ENCODE measurements at regions not wholly inside any gene's neighbourhood (a gene's known extent, or its start where the extent isn't known, plus 50 kb on each side); places are given as distances from the start of the nearest gene placed in this dataset.

DNA sequence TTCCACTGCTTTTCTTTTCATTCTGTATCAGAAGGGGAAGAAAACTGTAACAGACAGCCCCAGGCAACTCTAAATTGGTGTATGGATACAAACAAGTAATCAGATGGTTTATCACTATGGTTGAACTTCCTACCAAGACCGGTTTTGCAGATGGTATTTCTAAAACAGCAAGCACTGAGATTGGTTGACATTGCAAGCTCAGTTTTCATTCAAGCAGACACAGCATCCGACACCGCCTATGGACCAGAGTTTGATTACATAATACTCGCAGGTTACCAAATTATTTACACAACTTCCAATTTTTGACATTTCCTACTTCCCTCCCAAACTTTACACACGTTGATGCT is 209.9 kb downstream of the ALDH8A1 start:
- H3K9me3 ChIP-seq, result no peaks in the 10 kb centered on the region
- peaks cover 39% of the 10 kb centered on the region for H3K4me1 ChIP-seq
- FAIRE-seq (no peak), DNase-seq (ENCODE audit: low read depth in 1 of 2, low spot score in 1 of 2) (no peak), ATAC-seq (no peak; a peak in 1 of 6 replicates)
- CTCF ChIA-PET, result interaction anchor here (0.6 to 1.3 kb wide), 5 partner anchors 14 to 272 kb away, joined by 3 to 5 read pairs (median 3); no protein-coding TSS in a partner anchor
- POLR2A ChIA-PET, result no interaction called here
- TF ChIP-seq E2F6 (IDR thresholded peaks at IDR 0.05; ENCODE audit: borderline replicate concordance, low read depth) (no peak), CEBPB (IDR thresholded peaks at IDR 0.05) (peak; percentile 42 to 43; a peak in 2 of 4 replicates)
- H3K4me2 ChIP-seq, result peak overlapping the region; percentile 62
- H3K4me3 ChIP-seq, result no peak overlapping the region
- peak overlapping the region; percentile 67 to 82 for H3K27ac ChIP-seq
- WGBS (ENCODE audit: missing lambda C conversion rate), result 26% methylated on average over 5 of the region's 5 CpGs

GRCh38 chr6:134739299-134740026 is 210.4 kb downstream of the ALDH8A1 start:
- Histone ChIP-seq H3K4me3 (no peak overlapping the region), H3K4me1 (peaks cover 40% of the 10 kb centered on the region), H3K4me2 (peak overlapping the region; percentile 62), H3K9me3 (no peaks in the 10 kb centered on the region), H3K27ac (peak overlapping the region; percentile 67 to 82)
- ChIA-PET CTCF (interaction anchor here (0.6 to 1.3 kb wide), 2 partner anchors 14 to 272 kb away, joined by 3 read pairs; no protein-coding TSS in a partner anchor), POLR2A (no interaction called here)
- FAIRE-seq (no peak), ATAC-seq (peak in 1 of 2 experiments; percentile 26; a peak in 1 of 6 replicates), DNase-seq (ENCODE audit: low read depth in 1 of 2, low spot score in 1 of 2) (no peak)
- 65% methylated on average over 6 of the region's 6 CpGs for WGBS (ENCODE audit: missing lambda C conversion rate)
- TF ChIP-seq TFCP2L1 (CRISPR knock-in tag; IDR thresholded peaks at IDR 0.05), result no peak
- no peak for TF ChIP-seq USF2 (IDR thresholded peaks at IDR 0.05)
- no peak for TF ChIP-seq MYC (IDR thresholded peaks at IDR 0.05; ENCODE audit: borderline replicate concordance, low read length)
- no peak for TF ChIP-seq EHMT2 (IDR thresholded peaks at IDR 0.05; ENCODE audit: low read depth)
- TF ChIP-seq, protein P1, sequence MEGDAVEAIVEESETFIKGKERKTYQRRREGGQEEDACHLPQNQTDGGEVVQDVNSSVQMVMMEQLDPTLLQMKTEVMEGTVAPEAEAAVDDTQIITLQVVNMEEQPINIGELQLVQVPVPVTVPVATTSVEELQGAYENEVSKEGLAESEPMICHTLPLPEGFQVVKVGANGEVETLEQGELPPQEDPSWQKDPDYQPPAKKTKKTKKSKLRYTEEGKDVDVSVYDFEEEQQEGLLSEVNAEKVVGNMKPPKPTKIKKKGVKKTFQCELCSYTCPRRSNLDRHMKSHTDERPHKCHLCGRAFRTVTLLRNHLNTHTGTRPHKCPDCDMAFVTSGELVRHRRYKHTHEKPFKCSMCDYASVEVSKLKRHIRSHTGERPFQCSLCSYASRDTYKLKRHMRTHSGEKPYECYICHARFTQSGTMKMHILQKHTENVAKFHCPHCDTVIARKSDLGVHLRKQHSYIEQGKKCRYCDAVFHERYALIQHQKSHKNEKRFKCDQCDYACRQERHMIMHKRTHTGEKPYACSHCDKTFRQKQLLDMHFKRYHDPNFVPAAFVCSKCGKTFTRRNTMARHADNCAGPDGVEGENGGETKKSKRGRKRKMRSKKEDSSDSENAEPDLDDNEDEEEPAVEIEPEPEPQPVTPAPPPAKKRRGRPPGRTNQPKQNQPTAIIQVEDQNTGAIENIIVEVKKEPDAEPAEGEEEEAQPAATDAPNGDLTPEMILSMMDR (IDR thresholded peaks at IDR 0.05), result no peak
- no peak for TF ChIP-seq E2F6 (IDR thresholded peaks at IDR 0.05; ENCODE audit: borderline replicate concordance, low read depth)
- TF ChIP-seq TP53 (CRISPR knock-in tag; IDR thresholded peaks at IDR 0.05), result no peak
- no peak for TF ChIP-seq KDM1A (IDR thresholded peaks at IDR 0.05; ENCODE audit: low read depth)
- no peak for TF ChIP-seq PHF8 (IDR thresholded peaks at IDR 0.05; ENCODE audit: borderline replicate concordance, low read depth)
- no peak for TF ChIP-seq ESRRA (IDR thresholded peaks at IDR 0.05; ENCODE audit: borderline replicate concordance, low read length)
- TF ChIP-seq MAZ (IDR thresholded peaks at IDR 0.05; ENCODE audit: borderline replicate concordance, low read depth, low read length), result no peak
- TF ChIP-seq POLR2AphosphoS2 (conservative IDR thresholded peaks at IDR 0.05; ENCODE audit: low read length), result no peak
- no peak for TF ChIP-seq ZNF302 (CRISPR knock-in tag; IDR thresholded peaks at IDR 0.05)
- TF ChIP-seq ZSCAN20 (CRISPR knock-in tag; IDR thresholded peaks at IDR 0.05), result no peak
- TF ChIP-seq, protein P2, sequence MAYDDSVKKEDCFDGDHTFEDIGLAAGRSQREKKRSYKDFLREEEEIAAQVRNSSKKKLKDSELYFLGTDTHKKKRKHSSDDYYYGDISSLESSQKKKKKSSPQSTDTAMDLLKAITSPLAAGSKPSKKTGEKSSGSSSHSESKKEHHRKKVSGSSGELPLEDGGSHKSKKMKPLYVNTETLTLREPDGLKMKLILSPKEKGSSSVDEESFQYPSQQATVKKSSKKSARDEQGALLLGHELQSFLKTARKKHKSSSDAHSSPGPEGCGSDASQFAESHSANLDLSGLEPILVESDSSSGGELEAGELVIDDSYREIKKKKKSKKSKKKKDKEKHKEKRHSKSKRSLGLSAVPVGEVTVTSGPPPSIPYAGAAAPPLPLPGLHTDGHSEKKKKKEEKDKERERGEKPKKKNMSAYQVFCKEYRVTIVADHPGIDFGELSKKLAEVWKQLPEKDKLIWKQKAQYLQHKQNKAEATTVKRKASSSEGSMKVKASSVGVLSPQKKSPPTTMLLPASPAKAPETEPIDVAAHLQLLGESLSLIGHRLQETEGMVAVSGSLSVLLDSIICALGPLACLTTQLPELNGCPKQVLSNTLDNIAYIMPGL (CRISPR knock-in tag; IDR thresholded peaks at IDR 0.05; ENCODE audit: borderline replicate concordance), result no peak
- no peak for TF ChIP-seq HDAC2 (IDR thresholded peaks at IDR 0.05)
- TF ChIP-seq, protein P3, sequence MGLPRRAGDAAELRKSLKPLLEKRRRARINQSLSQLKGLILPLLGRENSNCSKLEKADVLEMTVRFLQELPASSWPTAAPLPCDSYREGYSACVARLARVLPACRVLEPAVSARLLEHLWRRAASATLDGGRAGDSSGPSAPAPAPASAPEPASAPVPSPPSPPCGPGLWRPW (IDR thresholded peaks at IDR 0.05), result no peak
- no peak for TF ChIP-seq REST (IDR thresholded peaks at IDR 0.05)
- TF ChIP-seq, protein P4, sequence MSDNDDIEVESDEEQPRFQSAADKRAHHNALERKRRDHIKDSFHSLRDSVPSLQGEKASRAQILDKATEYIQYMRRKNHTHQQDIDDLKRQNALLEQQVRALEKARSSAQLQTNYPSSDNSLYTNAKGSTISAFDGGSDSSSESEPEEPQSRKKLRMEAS (IDR thresholded peaks at IDR 0.05), result no peak
- no peak for TF ChIP-seq ZC3H11A (IDR thresholded peaks at IDR 0.05)
